ENCODE measurements at regions not wholly inside any gene's neighbourhood (a gene's known extent, or its start where the extent isn't known, plus 50 kb on each side); places are given as distances from the start of the nearest gene placed in this dataset.

DNA sequence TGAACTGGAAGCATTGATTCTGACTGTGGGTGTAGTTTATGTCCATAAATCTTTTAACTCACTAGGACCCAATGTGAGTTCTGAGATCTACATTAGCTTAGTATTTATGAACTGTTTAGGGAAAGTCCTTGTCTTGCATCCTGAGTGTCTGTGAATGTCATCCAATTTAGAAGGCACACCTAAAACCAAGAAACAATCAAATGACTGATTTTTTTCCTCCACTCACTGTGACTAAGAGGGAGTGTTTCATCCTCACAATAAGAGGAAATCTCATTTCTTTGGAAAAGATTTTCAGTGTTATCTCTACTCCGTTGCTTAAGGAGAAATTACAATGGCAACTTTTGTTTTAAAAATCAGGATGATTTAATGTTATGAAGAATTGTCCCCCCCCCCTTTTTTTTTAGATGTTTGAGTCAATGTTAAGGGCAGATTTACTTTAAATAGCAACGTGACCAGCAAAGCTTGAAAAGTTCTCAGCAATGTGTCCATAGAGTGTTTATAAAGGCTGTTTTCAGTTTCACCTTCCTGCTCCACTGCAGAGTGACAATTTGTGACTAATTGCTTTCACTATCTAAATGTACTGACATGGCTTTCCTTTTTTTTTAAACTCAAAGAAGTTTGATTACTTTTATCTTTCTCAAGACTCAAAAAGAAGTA is 173.0 kb downstream of the SPCS3 start:
- TF ChIP-seq FOXK2 (IDR thresholded peaks at IDR 0.05) (no peak), NFRKB (IDR thresholded peaks at IDR 0.05) (no peak)

Data from HEK293T (cell line).